ENCODE measurements at regions not wholly inside any gene's neighbourhood (a gene's known extent, or its start where the extent isn't known, plus 50 kb on each side); places are given as distances from the start of the nearest gene placed in this dataset.

DNA sequence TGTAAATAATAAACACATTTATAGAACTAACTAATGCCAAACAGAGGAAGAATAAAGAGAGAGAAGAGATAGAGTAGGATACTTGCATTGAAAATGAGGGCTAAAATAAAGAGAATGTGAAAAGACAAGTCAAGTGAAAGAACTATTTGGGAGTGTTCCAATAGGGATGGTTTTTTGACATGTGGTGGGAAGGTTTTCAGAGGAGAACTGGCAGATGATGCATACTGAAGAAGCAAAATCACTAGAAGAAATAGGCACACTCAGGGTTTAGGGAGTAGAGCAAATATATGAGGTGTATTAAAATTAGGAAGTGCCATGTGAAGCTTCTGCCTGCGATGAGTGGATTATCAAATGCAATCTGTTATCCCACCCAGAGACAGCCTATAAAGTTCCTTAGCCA is 744.8 kb downstream of the REEP3 start:
- H3K9me3 Mint-ChIP-seq: peaks cover 0 to 11% (median 2%) of the 10 kb centered on the region in 9 donors
- no peak overlapping the region for H3K27ac Mint-ChIP-seq
- no peak for DNase-seq
- no peak overlapping the region for H3K4me3 Mint-ChIP-seq
- no peak for ATAC-seq
- no peaks in the 10 kb centered on the region for H3K4me1 Mint-ChIP-seq
- no peaks in the 10 kb centered on the region for H3K36me3 Mint-ChIP-seq
- no peaks in the 10 kb centered on the region for H3K27me3 Mint-ChIP-seq
- POLR2A ChIA-PET: no interaction called here

DNA sequence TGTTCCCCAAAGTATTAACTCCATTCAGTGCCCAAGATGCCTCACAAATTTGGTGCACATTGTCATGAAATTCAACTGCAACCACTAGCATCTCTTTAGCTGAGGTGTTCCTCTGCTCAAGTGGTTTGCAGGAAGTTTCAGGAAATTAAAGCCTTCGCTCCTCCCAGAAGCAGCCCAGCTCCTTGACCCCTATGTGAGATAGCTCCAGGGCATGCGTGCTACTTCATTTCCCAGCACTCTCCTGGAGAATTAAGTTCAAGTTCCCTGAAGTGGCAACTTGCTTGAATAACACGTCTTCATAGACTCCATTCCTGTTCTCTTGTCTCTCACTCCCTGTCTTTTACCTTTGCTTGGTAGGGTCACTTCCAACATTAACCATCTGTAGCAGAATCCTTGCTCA is 750.3 kb downstream of the REEP3 start:
- no peak overlapping the region for H3K27ac Mint-ChIP-seq
- H3K9me3 Mint-ChIP-seq: peaks cover 0 to 2% (median 0%) of the 10 kb centered on the region in 9 donors
- H3K27me3 Mint-ChIP-seq: no peaks in the 10 kb centered on the region
- no peaks in the 10 kb centered on the region for H3K4me1 Mint-ChIP-seq
- no peak overlapping the region for H3K4me3 Mint-ChIP-seq
- no peaks in the 10 kb centered on the region for H3K36me3 Mint-ChIP-seq
- ATAC-seq (no peak), DNase-seq (no peak)
- POLR2A ChIA-PET: no interaction called here

DNA sequence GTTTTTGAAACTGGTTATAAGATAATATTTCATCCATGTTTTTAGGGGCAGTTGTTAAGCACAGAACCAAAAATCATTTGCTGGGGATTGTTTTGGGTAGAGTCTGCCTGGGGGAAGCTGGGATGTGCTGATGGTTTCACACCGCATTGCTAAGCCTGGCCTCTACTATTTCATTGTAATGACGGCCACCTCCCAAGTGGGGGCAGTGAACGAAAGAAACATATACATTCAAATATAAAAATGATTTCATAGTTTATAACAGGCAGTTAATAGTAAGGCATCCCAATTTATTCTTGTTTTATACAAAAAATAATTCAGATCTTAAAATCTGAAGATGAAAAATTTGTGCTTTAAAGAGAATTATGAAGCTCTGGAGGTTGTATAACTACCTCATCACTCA is 750.8 kb downstream of the REEP3 start:
- Mint-ChIP-seq H3K27me3 (no peaks in the 10 kb centered on the region), H3K9me3 (peaks cover 0 to 5% (median 0%) of the 10 kb centered on the region in 9 donors), H3K4me3 (no peak overlapping the region), H3K27ac (no peak overlapping the region), H3K4me1 (no peaks in the 10 kb centered on the region), H3K36me3 (no peaks in the 10 kb centered on the region)
- no peak for ATAC-seq
- POLR2A ChIA-PET: no interaction called here
- DNase-seq: no peak

DNA sequence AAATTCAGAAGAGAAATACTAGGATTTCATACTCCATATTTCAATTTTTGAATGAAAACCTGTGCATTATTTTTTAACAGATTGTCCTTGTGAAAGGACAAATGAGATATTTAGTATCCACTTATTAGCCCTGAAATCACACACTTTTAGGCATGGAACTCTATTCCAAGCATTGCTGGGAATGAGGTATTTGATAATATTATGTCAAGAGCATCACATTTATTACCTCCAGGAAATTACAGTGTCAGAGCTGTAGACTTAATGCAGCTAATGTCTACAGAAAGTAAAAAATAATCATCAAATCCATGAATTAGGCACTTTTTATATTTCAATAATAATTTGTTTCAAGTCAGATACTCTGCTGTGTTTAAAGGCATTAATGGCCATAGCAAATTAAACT is 753.8 kb downstream of the REEP3 start:
- ATAC-seq: no peak
- no peak overlapping the region for H3K27ac Mint-ChIP-seq
- no peaks in the 10 kb centered on the region for H3K4me1 Mint-ChIP-seq
- H3K36me3 Mint-ChIP-seq: no peaks in the 10 kb centered on the region
- peaks cover 0 to 5% (median 0%) of the 10 kb centered on the region in 9 donors for H3K9me3 Mint-ChIP-seq
- no peak for DNase-seq
- POLR2A ChIA-PET: no interaction called here
- no peaks in the 10 kb centered on the region for H3K27me3 Mint-ChIP-seq
- no peak overlapping the region for H3K4me3 Mint-ChIP-seq

DNA sequence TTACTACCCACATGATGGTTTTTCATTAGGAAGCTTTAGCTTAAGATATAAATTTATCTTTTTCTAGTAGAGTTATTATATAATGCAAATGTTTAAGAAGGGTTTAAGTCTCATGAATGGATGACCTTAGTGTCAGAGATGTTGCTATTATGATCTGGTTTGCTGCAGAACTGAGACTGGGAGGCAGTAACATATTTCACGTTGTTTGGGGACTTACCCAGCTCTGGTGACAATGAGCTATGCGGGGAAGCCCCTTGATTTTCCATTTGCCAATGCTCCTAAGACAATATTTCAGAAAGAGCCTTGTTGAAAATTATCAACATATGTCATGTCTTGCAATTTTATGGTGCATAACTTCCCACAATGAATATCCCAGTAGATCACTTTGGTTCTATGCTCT is 754.6 kb downstream of the REEP3 start:
- DNase-seq (no peak), ATAC-seq (no peak)
- H3K27ac Mint-ChIP-seq: no peak overlapping the region
- H3K9me3 Mint-ChIP-seq: peaks cover 0 to 5% (median 0%) of the 10 kb centered on the region in 9 donors
- POLR2A ChIA-PET: no interaction called here
- no peaks in the 10 kb centered on the region for H3K4me1 Mint-ChIP-seq
- no peaks in the 10 kb centered on the region for H3K27me3 Mint-ChIP-seq
- no peaks in the 10 kb centered on the region for H3K36me3 Mint-ChIP-seq
- H3K4me3 Mint-ChIP-seq: no peak overlapping the region

DNA sequence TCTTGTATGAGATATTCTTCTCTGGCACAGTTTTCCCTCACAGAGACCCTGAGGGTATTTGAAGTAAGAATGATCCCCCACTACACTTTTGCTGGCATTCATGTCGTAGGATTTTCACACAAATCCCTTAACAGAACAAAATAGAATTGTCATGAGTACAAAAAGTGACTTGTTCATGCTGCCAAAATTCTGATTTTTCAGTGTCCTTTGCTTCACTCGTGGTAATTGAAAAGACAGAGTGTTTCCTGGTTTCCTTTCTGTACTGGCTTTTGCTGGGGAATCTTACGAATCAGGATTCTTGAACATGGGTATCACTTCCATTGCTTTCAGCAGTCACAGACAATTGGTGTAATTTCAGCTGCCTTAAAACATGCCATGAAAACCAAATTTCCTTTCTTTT is 756.3 kb downstream of the REEP3 start:
- POLR2A ChIA-PET: no interaction called here
- Mint-ChIP-seq H3K27me3 (no peaks in the 10 kb centered on the region), H3K27ac (no peak overlapping the region), H3K4me1 (no peaks in the 10 kb centered on the region), H3K36me3 (no peaks in the 10 kb centered on the region), H3K9me3 (peaks cover 0 to 5% (median 0%) of the 10 kb centered on the region in 9 donors), H3K4me3 (no peak overlapping the region)
- no peak for ATAC-seq
- no peak for DNase-seq

DNA sequence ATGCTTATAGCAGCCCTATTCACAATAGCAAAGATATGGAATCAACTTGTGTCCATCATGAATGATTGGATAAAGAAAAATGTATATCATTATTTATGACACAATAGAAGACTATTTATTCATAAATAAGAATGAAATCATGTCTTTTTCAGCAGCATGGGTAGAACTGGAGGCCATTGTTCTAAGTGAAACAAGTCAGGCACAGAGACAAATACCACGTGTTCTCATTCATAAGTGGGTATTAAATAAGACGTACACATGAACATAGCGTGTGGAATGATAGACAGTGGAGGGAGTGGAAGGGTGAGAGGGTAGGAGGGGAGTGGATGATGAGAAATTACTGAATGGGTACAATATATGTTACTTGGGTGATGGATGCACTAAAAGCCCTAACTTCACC is 762.4 kb downstream of the REEP3 start:
- Mint-ChIP-seq H3K27ac (no peak overlapping the region), H3K27me3 (no peaks in the 10 kb centered on the region), H3K4me1 (no peaks in the 10 kb centered on the region), H3K9me3 (peaks cover 0 to 7% (median 0%) of the 10 kb centered on the region in 9 donors), H3K36me3 (no peaks in the 10 kb centered on the region), H3K4me3 (no peak overlapping the region)
- POLR2A ChIA-PET: no interaction called here
- DNase-seq (no peak), ATAC-seq (no peak)

DNA sequence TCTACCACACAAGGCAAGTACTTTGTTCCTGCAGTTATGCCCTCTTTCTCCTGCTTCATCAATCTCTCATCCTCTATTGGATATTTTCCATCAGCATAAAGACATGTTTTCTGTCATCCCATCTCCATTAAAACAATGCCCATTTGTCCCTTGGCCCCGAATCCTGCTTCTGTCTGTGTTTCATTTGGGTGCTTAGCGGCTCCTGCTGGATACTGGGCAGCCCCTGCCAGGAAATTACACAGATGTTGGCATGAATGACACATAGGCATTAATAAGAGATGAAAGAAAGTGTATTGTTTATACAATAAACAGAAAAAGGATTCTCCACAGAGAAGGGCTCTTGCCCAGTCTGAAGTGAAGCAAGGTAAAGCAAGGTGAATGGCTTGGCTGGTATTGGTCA is 765.3 kb downstream of the REEP3 start:
- peaks cover 0 to 7% (median 0%) of the 10 kb centered on the region in 9 donors for H3K9me3 Mint-ChIP-seq
- H3K4me1 Mint-ChIP-seq: no peaks in the 10 kb centered on the region
- no peak for ATAC-seq
- H3K27me3 Mint-ChIP-seq: no peaks in the 10 kb centered on the region
- POLR2A ChIA-PET: no interaction called here
- H3K4me3 Mint-ChIP-seq: no peak overlapping the region
- H3K36me3 Mint-ChIP-seq: no peaks in the 10 kb centered on the region
- H3K27ac Mint-ChIP-seq: no peak overlapping the region
- DNase-seq: no peak

DNA sequence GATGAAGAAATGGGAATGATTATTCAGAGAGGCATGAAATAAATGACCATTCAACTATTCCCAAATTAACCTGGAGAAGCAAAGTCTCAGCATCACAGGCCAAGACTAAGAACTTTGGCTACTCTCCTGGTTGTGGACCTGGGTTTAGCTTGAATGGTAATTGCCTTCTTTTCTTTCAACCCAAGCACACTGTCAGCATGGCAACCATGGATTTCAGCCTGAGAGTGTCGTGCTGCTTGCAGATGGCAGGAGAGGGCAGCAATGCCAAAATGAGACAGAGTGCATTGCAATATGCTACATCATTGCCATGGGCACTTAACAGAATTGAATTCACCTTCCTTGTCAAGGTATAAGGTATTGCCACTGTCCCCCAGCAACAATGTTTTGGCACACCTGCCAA is 767.2 kb downstream of the REEP3 start:
- DNase-seq (no peak), ATAC-seq (no peak)
- Mint-ChIP-seq H3K27ac (no peak overlapping the region), H3K36me3 (no peaks in the 10 kb centered on the region), H3K9me3 (peaks cover 0 to 7% (median 0%) of the 10 kb centered on the region in 9 donors), H3K4me1 (no peaks in the 10 kb centered on the region), H3K27me3 (no peaks in the 10 kb centered on the region), H3K4me3 (no peak overlapping the region)
- POLR2A ChIA-PET: no interaction called here

DNA sequence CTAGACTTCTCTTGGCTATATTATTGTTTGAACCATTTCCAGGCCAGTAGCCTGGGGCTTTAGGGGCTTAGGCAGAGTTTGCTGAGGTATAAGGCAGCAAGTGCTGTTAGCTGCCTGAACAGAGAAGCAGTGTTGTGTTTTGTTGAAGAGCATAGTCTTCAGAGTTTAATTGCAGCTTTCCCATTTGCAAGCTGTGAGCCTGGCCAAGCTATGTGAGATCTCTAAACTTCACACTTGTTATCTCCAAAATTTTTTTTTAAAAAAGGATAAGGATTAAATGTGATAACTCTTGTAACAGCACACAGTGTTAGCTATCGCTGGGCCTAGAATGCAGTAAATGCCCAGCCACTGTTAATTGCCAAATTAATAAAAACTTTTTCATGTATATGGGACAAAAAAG is 782.4 kb downstream of the REEP3 start:
- no peaks in the 10 kb centered on the region for H3K36me3 Mint-ChIP-seq
- H3K4me3 Mint-ChIP-seq: no peak overlapping the region
- DNase-seq (no peak), ATAC-seq (no peak)
- no peaks in the 10 kb centered on the region for H3K4me1 Mint-ChIP-seq
- H3K27me3 Mint-ChIP-seq: no peaks in the 10 kb centered on the region
- H3K27ac Mint-ChIP-seq: no peak overlapping the region
- H3K9me3 Mint-ChIP-seq: peaks cover 0 to 15% (median 2%) of the 10 kb centered on the region in 9 donors
- POLR2A ChIA-PET: no interaction called here

DNA sequence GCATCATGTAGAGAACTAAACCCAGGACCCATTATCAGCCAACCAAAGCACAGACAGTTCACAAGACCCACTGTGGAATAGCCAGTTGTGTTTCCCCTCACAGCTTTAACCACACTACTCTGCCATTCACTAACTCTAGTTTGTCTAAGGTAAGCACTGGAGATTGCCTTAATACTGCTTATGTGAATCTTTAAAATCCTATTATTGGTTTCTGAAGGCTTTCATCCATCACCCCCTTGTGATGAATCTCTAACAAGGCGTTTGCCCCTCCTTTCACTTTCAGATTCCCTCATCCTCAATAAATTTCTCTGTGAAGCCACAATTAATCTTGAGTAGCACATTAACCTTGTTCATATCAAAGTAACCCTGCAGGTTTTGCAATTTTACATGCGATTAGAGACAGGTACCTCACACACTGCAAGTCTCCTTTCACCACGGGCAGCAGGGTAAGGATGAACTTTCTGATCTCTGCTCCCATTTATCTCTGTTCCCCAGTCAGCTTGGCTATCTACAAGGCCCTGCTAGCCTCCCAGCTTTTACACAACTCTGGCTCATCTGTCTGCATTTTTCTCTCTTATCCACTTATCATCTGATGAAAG is 785.6 kb downstream of the REEP3 start:
- DNase-seq (no peak), ATAC-seq (no peak)
- POLR2A ChIA-PET: no interaction called here
- Mint-ChIP-seq H3K4me3 (no peak overlapping the region), H3K36me3 (no peaks in the 10 kb centered on the region), H3K9me3 (peaks cover 0 to 15% (median 2%) of the 10 kb centered on the region in 9 donors), H3K27me3 (no peaks in the 10 kb centered on the region), H3K27ac (no peak overlapping the region), H3K4me1 (no peaks in the 10 kb centered on the region)

DNA sequence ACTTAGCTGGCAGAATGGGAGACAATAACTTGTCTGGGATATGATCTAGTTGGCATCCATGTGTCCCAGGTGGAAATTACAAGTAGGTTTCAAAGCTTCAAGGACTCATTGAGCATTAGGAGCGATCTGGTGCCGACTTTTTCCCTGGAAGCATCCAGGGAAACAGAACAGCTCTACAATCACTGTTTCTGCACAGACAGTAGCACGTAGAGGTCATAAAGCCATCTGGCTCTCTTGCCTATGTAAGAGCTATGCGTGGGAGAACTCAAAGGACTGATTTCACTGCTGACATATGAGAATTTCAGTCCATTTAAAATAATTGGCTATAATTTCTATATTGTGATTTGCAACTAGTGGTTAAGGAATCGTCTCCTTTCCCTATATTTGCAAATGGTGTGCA is 791.7 kb downstream of the REEP3 start:
- H3K27me3 Mint-ChIP-seq: no peaks in the 10 kb centered on the region
- ATAC-seq (no peak), DNase-seq (no peak)
- no peak overlapping the region for H3K4me3 Mint-ChIP-seq
- H3K27ac Mint-ChIP-seq: no peak overlapping the region
- POLR2A ChIA-PET: no interaction called here
- no peaks in the 10 kb centered on the region for H3K36me3 Mint-ChIP-seq
- peaks cover 0 to 4% (median 0%) of the 10 kb centered on the region in 9 donors for H3K9me3 Mint-ChIP-seq
- no peaks in the 10 kb centered on the region for H3K4me1 Mint-ChIP-seq

DNA sequence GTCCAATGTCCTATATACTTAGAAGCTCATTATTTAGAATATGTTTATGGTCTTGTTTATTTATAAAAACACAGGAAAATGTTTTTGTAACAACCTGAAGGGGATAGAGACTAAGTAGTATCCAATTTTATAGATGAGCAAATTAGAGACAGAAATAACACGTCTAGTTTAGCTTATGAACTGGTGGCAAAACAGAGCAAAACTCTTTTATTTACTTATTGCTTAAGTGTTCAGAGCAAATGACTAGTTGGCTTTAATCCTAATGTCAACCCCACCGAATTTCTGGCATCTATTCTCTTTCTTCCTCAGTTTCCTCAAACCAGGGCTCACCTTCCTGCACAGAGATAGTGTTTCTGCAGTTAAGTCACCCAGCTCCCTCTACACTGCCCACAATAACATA is 792.8 kb downstream of the REEP3 start:
- POLR2A ChIA-PET: no interaction called here
- DNase-seq (no peak), ATAC-seq (no peak)
- H3K4me3 Mint-ChIP-seq: no peak overlapping the region
- no peak overlapping the region for H3K27ac Mint-ChIP-seq
- peaks cover 0 to 3% (median 0%) of the 10 kb centered on the region in 9 donors for H3K9me3 Mint-ChIP-seq
- no peaks in the 10 kb centered on the region for H3K4me1 Mint-ChIP-seq
- no peaks in the 10 kb centered on the region for H3K36me3 Mint-ChIP-seq
- H3K27me3 Mint-ChIP-seq: no peaks in the 10 kb centered on the region

DNA sequence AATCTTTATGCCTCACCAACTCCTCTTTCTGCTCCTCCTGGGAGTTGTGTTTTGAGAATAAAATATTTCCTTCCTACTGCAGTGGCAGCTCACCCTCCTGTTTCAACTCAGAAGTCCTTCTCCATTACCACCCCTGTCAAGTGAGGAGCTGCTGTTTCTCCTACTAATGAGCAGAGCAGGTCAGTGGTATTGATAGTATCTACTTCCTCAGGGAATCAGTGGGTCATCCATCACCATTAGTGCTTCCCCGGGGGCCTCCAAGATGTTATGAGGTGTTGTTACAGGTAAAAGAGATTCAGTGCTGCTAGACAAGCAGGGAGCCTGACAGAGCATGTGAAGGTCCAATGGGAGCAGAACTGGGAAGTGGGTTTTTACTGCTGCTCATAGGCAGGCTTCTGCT is 795.2 kb downstream of the REEP3 start:
- Mint-ChIP-seq H3K9me3 (peaks cover 0 to 3% (median 0%) of the 10 kb centered on the region in 9 donors), H3K27me3 (no peaks in the 10 kb centered on the region), H3K27ac (no peak overlapping the region), H3K36me3 (no peaks in the 10 kb centered on the region), H3K4me1 (no peaks in the 10 kb centered on the region), H3K4me3 (no peak overlapping the region)
- POLR2A ChIA-PET: no interaction called here
- no peak for DNase-seq
- no peak for ATAC-seq

Data from naive thymus-derived CD8-positive, alpha-beta T cell (primary cell).